GM23338 (cell line): ENCODE measurements at regions not wholly inside any gene's neighbourhood (a gene's known extent, or its start where the extent isn't known, plus 50 kb on each side); places are given as distances from the start of the nearest gene placed in this dataset.

Experiments
- ATAC-seq: fragments of 200-7000 bp; cut with Tn5 transposase; 3 replicates; pipeline ENCODE4 v1.9.1; 2020
- DNase-seq: peaks from one replicate; pipeline ENCODE4 v3.0.0-alpha.2; 2015; ENCODE audit warnings: low spot score
- H2AFZ ChIP-seq: fragments of 200-600 bp; sonication (generic); 2 replicates; pipeline ENCODE4 v1.8.0; 2016; ENCODE audit warnings: antibody characterized with exemption, mild to moderate bottlenecking, moderate library complexity
- H3F3A ChIP-seq: fragments of 200-600 bp; sonication (generic); replicated peaks from 2 replicates; pipeline ENCODE4 v1.8.0; 2017; ENCODE audit warnings: antibody characterized with exemption, mixed run types, low read depth
- H3K27ac ChIP-seq: fragments of 200-600 bp; sonication (generic); 2 replicates; pipeline ENCODE4 v1.6.1; 2016; ENCODE audit warnings: low read depth
- H3K27me3 ChIP-seq: fragments of 200-600 bp; sonication (generic); 2 replicates; pipeline ENCODE4 v1.8.0; 2016; ENCODE audit warnings: mild to moderate bottlenecking, mixed run types, moderate library complexity; ENCODE audit not compliant: insufficient read depth
- H3K36me3 ChIP-seq: fragments of 200-600 bp; sonication (generic); 2 replicates; pipeline ENCODE4 v1.8.0; 2016; ENCODE audit warnings: mild to moderate bottlenecking; ENCODE audit not compliant: insufficient read depth
- H3K4me1 ChIP-seq: fragments of 200-600 bp; sonication (generic); 2 replicates; pipeline ENCODE4 v1.8.0; 2016; ENCODE audit warnings: mild to moderate bottlenecking, moderate library complexity; ENCODE audit not compliant: insufficient read depth
- H3K4me2 ChIP-seq: fragments of 200-600 bp; sonication (generic); 2 replicates; pipeline ENCODE4 v1.7.1; 2017; ENCODE audit warnings: mixed run types
- H3K4me3 ChIP-seq: fragments of 200-600 bp; sonication (generic); 2 replicates; pipeline ENCODE4 v1.6.1; 2016; ENCODE audit warnings: mixed run types
- H3K79me2 ChIP-seq: fragments of 200-600 bp; sonication (generic); replicated peaks from 2 replicates; pipeline ENCODE4 v1.8.0; 2017; ENCODE audit warnings: mild to moderate bottlenecking; ENCODE audit not compliant: insufficient read depth
- H3K9me2 ChIP-seq: fragments of 200-600 bp; sonication (generic); 2 replicates; pipeline ENCODE4 v1.8.0; 2017; ENCODE audit not compliant: insufficient read depth
- H4K20me1 ChIP-seq: fragments of 200-600 bp; sonication (generic); replicated peaks from 2 replicates; pipeline ENCODE4 v1.8.0; 2017; ENCODE audit warnings: mild to moderate bottlenecking; ENCODE audit not compliant: insufficient read depth
- H3K27ac Mint-ChIP-seq: 2 replicates; pipeline ENCODE4 v1.8.0; 2020; ENCODE audit warnings: inconsistent platforms, mild to moderate bottlenecking, moderate library complexity, mixed read lengths
- H3K27me3 Mint-ChIP-seq: 3 replicates; pipeline ENCODE4 v1.8.0; 2022; ENCODE audit warnings: low read depth, mild to moderate bottlenecking, moderate library complexity, mixed read lengths, inconsistent platforms; ENCODE audit not compliant: insufficient read depth, poor library complexity
- H3K36me3 Mint-ChIP-seq: 3 replicates; pipeline ENCODE4 v1.8.0; 2021; ENCODE audit warnings: low read depth, mild to moderate bottlenecking, inconsistent platforms, moderate library complexity, mixed read lengths
- H3K4me1 Mint-ChIP-seq: 3 replicates; pipeline ENCODE4 v1.8.0; 2020; ENCODE audit warnings: mild to moderate bottlenecking, inconsistent platforms, mixed read lengths
- H3K4me3 Mint-ChIP-seq: 3 replicates; pipeline ENCODE4 v1.8.0; 2021; ENCODE audit warnings: moderate library complexity, mild to moderate bottlenecking, inconsistent platforms, mixed read lengths
- H3K9me3 Mint-ChIP-seq: 3 replicates; pipeline ENCODE4 v1.8.0; 2020; ENCODE audit warnings: moderate library complexity, mild to moderate bottlenecking, inconsistent platforms, mixed read lengths
- CREB1 ChIP-seq: fragments of 250-450 bp; sonication (Bioruptor Pico); IDR thresholded peaks from 2 replicates; pipeline ENCODE4 v1.5.0; 2020; ENCODE audit warnings: low read depth, mild to moderate bottlenecking, moderate library complexity
- CTCF ChIP-seq, 2 experiments: fragments of 200-600 bp in 1 of 2; sonication (generic) in 1 of 2; conservative IDR thresholded peaks; 2 replicates each; pipeline versions ENCODE4 v1.5.1 to v1.6.1; 2016 to 2017; ENCODE audit warnings: antibody characterized with exemption in 2 of 2, low read depth in 2 of 2, mild to moderate bottlenecking in 2 of 2, moderate library complexity in 1 of 2
- ETS1 ChIP-seq: IDR thresholded peaks from 2 replicates; pipeline ENCODE4 v1.6.1; 2016; ENCODE audit warnings: antibody characterized with exemption
- EZH2 ChIP-seq: fragments of 200-600 bp; sonication (generic); IDR thresholded peaks from one replicate; pipeline ENCODE4 v1.8.0; 2017; ENCODE audit warnings: antibody characterized with exemption, mild to moderate bottlenecking, low read depth; ENCODE audit not compliant: unreplicated experiment
- EZH2phosphoT487 ChIP-seq: fragments of 200-600 bp; sonication (generic); IDR thresholded peaks from one replicate; pipeline ENCODE4 v1.8.1; 2018; ENCODE audit warnings: antibody characterized with exemption; ENCODE audit not compliant: unreplicated experiment
- JUNB ChIP-seq: IDR thresholded peaks from one replicate; pipeline ENCODE4 v1.6.1; 2016; ENCODE audit warnings: antibody characterized with exemption; ENCODE audit not compliant: unreplicated experiment
- NANOG ChIP-seq: IDR thresholded peaks from 2 replicates; pipeline ENCODE4 v1.6.1; 2016; ENCODE audit warnings: antibody characterized with exemption, borderline replicate concordance
- POLR2AphosphoS5 ChIP-seq: IDR thresholded peaks from 2 replicates; pipeline ENCODE4 v1.6.1; 2016; ENCODE audit warnings: antibody characterized with exemption, low read depth
- REST ChIP-seq: IDR thresholded peaks from one replicate; pipeline ENCODE4 v1.6.1; 2018; ENCODE audit warnings: antibody characterized with exemption; ENCODE audit not compliant: unreplicated experiment
- STAT1 ChIP-seq: IDR thresholded peaks from one replicate; pipeline ENCODE4 v1.6.1; 2016; ENCODE audit warnings: antibody characterized with exemption; ENCODE audit not compliant: unreplicated experiment
- ZNF114 ChIP-seq: fragments of 250-450 bp; sonication (Bioruptor Pico); IDR thresholded peaks from 2 replicates; pipeline ENCODE4 v1.5.0; 2020; ENCODE audit warnings: mild to moderate bottlenecking, moderate library complexity
- ZNF331 ChIP-seq: fragments of 250-450 bp; sonication (Bioruptor Pico); IDR thresholded peaks from 2 replicates; pipeline ENCODE4 v1.5.0; 2020; ENCODE audit warnings: low read depth, mild to moderate bottlenecking, moderate library complexity
- ZNF462 ChIP-seq: fragments of 250-450 bp; sonication (Bioruptor Pico); IDR thresholded peaks from 2 replicates; pipeline ENCODE4 v1.5.0; 2020; ENCODE audit warnings: mild to moderate bottlenecking, moderate library complexity

- no peak for TF ChIP-seq EZH2phosphoT487
- TF ChIP-seq ZNF462 (CRISPR knock-in tag), result no peak
- TF ChIP-seq CTCF (conservative IDR thresholded peaks at IDR 0.05; ENCODE audit: low read depth in 2 of 2), result no peak
- TF ChIP-seq ETS1, result no peak
- no peak for TF ChIP-seq NANOG
- TF ChIP-seq ZNF331 (CRISPR knock-in tag), result no peak
- no peak for TF ChIP-seq REST
- no peak for TF ChIP-seq POLR2AphosphoS5
- TF ChIP-seq STAT1, result no peak
- no peak for TF ChIP-seq ZNF114 (CRISPR knock-in tag)
- no peak for TF ChIP-seq JUNB
- TF ChIP-seq EZH2, result no peak
- TF ChIP-seq CREB1, result no peak
- peak overlapping the region; percentile 32 for H3K4me2 ChIP-seq
- DNase-seq, result no peak
- H3K36me3 ChIP-seq, result no peaks in the 10 kb centered on the region
- no peaks in the 10 kb centered on the region for H3K9me3 Mint-ChIP-seq
- 0 out of 2 replicates have a peak, but pooled peaks cover 6% of the 10 kb centered on the region for H3F3A ChIP-seq
- ATAC-seq, result no peak
- H3K36me3 Mint-ChIP-seq, result no peaks in the 10 kb centered on the region
- peaks cover 83% of the 10 kb centered on the region for H3K4me1 Mint-ChIP-seq
- no peak overlapping the region for H2AFZ ChIP-seq
- no peaks in the 10 kb centered on the region for H3K9me2 ChIP-seq
- no peaks in the 10 kb centered on the region for H4K20me1 ChIP-seq
- peak overlapping the region; percentile 13 for H3K27ac Mint-ChIP-seq
- no peak overlapping the region for H3K27ac ChIP-seq
- peaks cover 2% of the 10 kb centered on the region for H3K27me3 Mint-ChIP-seq
- no peaks in the 10 kb centered on the region for H3K27me3 ChIP-seq
- H3K4me3 ChIP-seq, result no peak overlapping the region
- H3K79me2 ChIP-seq, result no peaks in the 10 kb centered on the region
- no peak overlapping the region for H3K4me3 Mint-ChIP-seq
- H3K4me1 ChIP-seq, result peaks cover 80% of the 10 kb centered on the region
Measured at GRCh38 chr13:99860745-99861144, 110.8 kb downstream of the ZIC5 start.
